Heart left ventricle (tissue), 13 donors: ENCODE measurements at regions not wholly inside any gene's neighbourhood (a gene's known extent, or its start where the extent isn't known, plus 50 kb on each side); places are given as distances from the start of the nearest gene placed in this dataset.

Experiments
- POLR2A ChIP-seq, 2 donors: fragments of 450-650 bp; IDR thresholded peaks; one replicate each; pipeline ENCODE4 v1.6.1; 2017; ENCODE audit warnings: antibody characterized with exemption in 2 of 2, mild to moderate bottlenecking in 2 of 2, moderate library complexity in 2 of 2
- TF ChIP-seq, protein P1 (sequence below), 12 donors: fragments of 200-600 bp; sonication (generic) in 4 of 12; IDR thresholded peaks; one replicate each; pipeline versions ENCODE4 v1.5.0 to v1.8.0; 2018 to 2022; ENCODE audit warnings: antibody characterized with exemption in 12 of 12, mild to moderate bottlenecking in 5 of 12
- donor health status: ischemic (EF 13 %, LVEDD 7.1; RV severe dilation, severe dysfunction).
- donor health status: DM: no; HTN: yes; CAD: no.
- donor health status: DM: no; HTN: no; CAD: no.
- donor health status: ischemic (EF 25% LVEDD 6.9; RV normal size, moderate dysfunction).
- donor health status: ischemic (EF 25% LVEDD 5.7; RV mildly dilated, moderate dysfunction).
- donor health status: ischemic (EF 35%, LVEDD 5.7; RV mildly dilated, moderate dysfunction).
- donor health status: nonischemic (EF 11% LVEDD 7.7; RV severe dilation, severe dysfunction).
- donor health status: DM: yes; HTN: yes; CAD: no.
- donor health status: PGD.
- donor health status: ischemic (EF 29% LVEDD 5.4; RV normal size, mild dysfunction).
- donor health status: nonischemic (EF 23%, LVEDD 6.1; RV moderate dilation, normal function).

DNA sequence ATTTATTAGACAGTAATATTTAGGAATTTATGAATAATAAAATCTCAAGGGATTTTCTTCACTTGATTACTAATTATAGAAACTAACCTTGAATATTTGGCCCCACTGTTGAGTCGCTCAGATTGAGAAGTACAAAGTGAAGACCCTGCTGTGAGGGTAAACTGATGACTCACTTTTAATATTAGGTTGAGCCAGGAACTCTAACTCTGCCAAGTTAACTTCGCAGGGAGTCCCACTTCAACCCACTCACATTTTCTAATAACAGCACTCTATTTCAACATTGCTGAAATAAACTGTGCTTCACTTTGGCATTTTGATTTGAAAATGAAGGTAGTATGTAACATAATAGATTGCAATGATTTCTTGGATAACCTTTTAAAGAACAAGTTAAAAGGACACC is 200.7 kb downstream of the POLR1F start:
- TF ChIP-seq, protein P1, sequence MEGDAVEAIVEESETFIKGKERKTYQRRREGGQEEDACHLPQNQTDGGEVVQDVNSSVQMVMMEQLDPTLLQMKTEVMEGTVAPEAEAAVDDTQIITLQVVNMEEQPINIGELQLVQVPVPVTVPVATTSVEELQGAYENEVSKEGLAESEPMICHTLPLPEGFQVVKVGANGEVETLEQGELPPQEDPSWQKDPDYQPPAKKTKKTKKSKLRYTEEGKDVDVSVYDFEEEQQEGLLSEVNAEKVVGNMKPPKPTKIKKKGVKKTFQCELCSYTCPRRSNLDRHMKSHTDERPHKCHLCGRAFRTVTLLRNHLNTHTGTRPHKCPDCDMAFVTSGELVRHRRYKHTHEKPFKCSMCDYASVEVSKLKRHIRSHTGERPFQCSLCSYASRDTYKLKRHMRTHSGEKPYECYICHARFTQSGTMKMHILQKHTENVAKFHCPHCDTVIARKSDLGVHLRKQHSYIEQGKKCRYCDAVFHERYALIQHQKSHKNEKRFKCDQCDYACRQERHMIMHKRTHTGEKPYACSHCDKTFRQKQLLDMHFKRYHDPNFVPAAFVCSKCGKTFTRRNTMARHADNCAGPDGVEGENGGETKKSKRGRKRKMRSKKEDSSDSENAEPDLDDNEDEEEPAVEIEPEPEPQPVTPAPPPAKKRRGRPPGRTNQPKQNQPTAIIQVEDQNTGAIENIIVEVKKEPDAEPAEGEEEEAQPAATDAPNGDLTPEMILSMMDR (IDR thresholded peaks at IDR 0.05), result no peak
- TF ChIP-seq POLR2A (IDR thresholded peaks at IDR 0.05), result no peak
